Epithelial cell of proximal tubule (primary cell): ENCODE measurements at regions not wholly inside any gene's neighbourhood (a gene's known extent, or its start where the extent isn't known, plus 50 kb on each side); places are given as distances from the start of the nearest gene placed in this dataset.

Experiments used
- DNase-seq: peaks from one replicate; pipeline ENCODE4 v3.0.0-alpha.2; 2011; ENCODE audit warnings: low read depth
- H3K4me3 ChIP-seq: 2 replicates; pipeline ENCODE4 v1.5.1; 2011; ENCODE audit warnings: low read depth, mild to moderate bottlenecking, low read length
- TF ChIP-seq, protein P1 (sequence below): conservative IDR thresholded peaks from 2 replicates; pipeline ENCODE4 v1.5.1; 2012; ENCODE audit warnings: low read depth, mild to moderate bottlenecking, low read length

DNA sequence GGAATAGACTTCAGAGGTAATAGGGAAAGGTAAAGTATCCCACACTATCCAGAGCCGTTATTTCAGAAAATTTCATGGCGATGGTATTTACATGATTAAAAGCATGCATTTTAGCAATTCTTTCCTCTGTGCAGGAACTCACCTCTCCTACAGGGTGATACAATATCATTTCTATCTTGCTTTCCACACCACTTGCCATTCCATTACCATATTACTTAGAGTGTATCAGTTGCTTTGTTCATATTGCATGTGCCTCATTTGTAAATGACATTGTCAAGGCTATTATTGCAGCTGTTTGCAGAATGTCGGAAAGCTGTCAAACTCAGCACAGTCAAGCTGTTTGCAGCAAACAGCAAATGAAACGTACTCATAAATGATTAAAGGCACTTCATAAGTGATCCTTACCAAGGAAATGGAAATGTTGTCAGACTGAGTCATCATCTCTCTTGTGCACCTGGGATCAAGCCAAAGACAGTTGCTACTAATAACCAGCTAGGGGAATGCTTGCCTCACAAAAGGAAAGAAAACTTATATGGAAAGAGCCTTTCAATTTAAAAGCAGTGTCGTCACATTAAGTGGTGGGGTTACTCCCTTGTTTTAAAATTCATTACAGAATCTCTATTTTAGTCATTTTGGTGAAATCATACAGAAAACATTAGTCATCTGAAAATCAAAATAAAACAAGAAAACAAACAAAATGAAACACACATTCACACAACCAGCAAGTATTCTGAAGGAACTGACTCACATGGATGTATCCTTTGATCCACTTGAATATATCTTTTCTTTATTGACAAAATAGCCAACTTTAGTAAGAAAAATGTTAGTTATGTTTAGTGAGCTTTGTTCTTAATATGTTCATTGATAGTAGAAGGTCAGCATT lies 1064.1 kb upstream of the CNTNAP5 start:
- DNase-seq: peak; percentile 80
- H3K4me3 ChIP-seq: no peak overlapping the region
- TF ChIP-seq, protein P1, sequence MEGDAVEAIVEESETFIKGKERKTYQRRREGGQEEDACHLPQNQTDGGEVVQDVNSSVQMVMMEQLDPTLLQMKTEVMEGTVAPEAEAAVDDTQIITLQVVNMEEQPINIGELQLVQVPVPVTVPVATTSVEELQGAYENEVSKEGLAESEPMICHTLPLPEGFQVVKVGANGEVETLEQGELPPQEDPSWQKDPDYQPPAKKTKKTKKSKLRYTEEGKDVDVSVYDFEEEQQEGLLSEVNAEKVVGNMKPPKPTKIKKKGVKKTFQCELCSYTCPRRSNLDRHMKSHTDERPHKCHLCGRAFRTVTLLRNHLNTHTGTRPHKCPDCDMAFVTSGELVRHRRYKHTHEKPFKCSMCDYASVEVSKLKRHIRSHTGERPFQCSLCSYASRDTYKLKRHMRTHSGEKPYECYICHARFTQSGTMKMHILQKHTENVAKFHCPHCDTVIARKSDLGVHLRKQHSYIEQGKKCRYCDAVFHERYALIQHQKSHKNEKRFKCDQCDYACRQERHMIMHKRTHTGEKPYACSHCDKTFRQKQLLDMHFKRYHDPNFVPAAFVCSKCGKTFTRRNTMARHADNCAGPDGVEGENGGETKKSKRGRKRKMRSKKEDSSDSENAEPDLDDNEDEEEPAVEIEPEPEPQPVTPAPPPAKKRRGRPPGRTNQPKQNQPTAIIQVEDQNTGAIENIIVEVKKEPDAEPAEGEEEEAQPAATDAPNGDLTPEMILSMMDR: peak; percentile 43

DNA sequence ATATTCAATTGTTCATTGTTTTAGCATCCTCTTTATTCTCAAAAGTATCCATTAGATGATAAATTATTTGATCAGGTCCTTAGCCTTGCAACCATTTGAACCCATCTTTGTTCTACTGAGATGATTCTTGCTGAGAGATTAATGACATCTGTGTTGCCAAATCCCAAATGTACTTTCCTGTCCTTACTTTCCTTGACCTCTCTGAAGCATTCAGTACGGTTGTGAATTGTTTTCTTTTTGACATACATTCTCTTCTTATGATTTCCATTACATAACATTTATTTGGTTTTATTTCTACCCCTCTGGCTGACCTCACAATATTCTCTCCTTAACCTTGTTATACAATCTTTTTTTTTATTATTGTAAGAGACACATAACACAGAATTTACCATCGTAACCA lies 1058.6 kb upstream of the CNTNAP5 start:
- DNase-seq: no peak
- TF ChIP-seq, protein P1: no peak
- no peak overlapping the region for H3K4me3 ChIP-seq

GRCh38 chr2:122977580-122977979 lies 1047.5 kb upstream of the CNTNAP5 start:
- no peak for DNase-seq
- no peak overlapping the region for H3K4me3 ChIP-seq
- TF ChIP-seq, protein P1: no peak

DNA sequence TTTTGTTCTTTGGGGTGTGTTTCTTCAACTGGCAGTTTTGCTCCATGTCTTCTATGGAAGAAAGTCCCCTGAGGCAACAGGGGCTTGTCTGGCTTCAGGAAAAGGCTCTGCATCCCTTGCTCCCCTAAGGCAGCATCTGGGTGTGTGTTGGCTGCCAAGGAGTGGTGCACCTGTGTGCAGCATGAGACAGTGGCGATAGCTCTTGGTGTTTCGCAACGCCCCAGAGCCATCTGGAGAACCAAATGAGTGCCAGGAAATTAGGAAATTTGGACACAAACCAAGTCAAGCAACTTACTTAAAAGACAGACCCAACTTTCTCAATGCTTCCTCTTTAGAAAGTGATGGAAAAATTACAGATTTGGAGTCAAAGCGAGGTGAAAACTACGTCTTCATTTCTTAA lies 1044.4 kb upstream of the CNTNAP5 start:
- TF ChIP-seq, protein P1: no peak
- DNase-seq: no peak

GRCh38 chr2:122982936-122983335 lies 1042.2 kb upstream of the CNTNAP5 start:
- no peak for DNase-seq
- H3K4me3 ChIP-seq: no peak overlapping the region
- TF ChIP-seq, protein P1: no peak

More for the DNA sequence above, 1044.4 kb upstream of the CNTNAP5 start:
- H3K4me3 ChIP-seq: no peak overlapping the region

DNA sequence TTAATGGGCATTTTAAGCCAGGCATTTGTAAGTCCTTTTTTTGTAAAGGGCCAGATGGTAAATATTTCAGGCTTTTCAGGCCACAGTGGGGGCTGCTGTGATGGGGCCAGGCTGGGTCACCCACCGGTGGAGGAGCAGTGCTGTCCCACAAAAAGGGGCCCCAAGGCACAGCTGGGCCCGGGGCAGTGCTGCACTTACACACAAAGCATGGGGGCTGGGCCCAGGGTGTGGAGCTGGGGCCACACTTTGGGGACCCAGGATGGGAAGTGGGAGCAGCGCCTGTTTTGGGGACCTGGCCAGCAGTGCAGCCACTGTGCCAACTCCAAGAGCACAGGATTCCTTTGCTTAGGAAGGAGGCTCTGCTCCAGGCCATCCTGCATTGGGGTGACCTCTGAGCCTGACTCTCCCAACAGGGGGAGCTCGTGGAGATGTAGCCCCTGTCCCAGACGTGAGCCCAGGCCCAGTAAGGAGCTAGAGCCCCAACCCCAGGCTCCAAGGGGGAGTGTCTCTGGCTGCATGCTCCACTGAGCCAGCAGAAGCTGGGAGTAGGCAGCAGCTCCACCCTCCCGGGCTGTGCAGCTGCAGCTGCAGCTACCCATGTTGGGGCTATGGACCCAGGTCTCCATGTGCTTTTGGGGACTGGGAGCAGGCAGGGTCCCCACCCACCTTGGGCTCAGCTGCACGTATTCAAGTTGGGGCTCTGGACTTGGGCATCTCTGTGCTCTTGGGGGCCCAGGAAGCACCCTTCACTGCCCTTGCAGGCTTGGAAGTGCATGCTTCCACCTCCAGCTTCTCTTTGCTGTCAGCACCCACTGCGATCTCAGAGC lies 1036.5 kb upstream of the CNTNAP5 start:
- H3K4me3 ChIP-seq: no peak overlapping the region
- TF ChIP-seq, protein P1: no peak
- no peak for DNase-seq
